GM23338 (cell line): ENCODE measurements at regions not wholly inside any gene's neighbourhood (a gene's known extent, or its start where the extent isn't known, plus 50 kb on each side); places are given as distances from the start of the nearest gene placed in this dataset.

ENCODE experiments used
- ATAC-seq: fragments of 200-7000 bp; cut with Tn5 transposase; 3 replicates; pipeline ENCODE4 v1.9.1; 2020
- DNase-seq: peaks from one replicate; pipeline ENCODE4 v3.0.0-alpha.2; 2015; ENCODE audit warnings: low spot score
- H2AFZ ChIP-seq: fragments of 200-600 bp; sonication (generic); 2 replicates; pipeline ENCODE4 v1.8.0; 2016; ENCODE audit warnings: antibody characterized with exemption, mild to moderate bottlenecking, moderate library complexity
- H3F3A ChIP-seq: fragments of 200-600 bp; sonication (generic); replicated peaks from 2 replicates; pipeline ENCODE4 v1.8.0; 2017; ENCODE audit warnings: antibody characterized with exemption, mixed run types, low read depth
- H3K27ac ChIP-seq: fragments of 200-600 bp; sonication (generic); 2 replicates; pipeline ENCODE4 v1.6.1; 2016; ENCODE audit warnings: low read depth
- H3K27me3 ChIP-seq: fragments of 200-600 bp; sonication (generic); 2 replicates; pipeline ENCODE4 v1.8.0; 2016; ENCODE audit warnings: mild to moderate bottlenecking, mixed run types, moderate library complexity; ENCODE audit not compliant: insufficient read depth
- H3K36me3 ChIP-seq: fragments of 200-600 bp; sonication (generic); 2 replicates; pipeline ENCODE4 v1.8.0; 2016; ENCODE audit warnings: mild to moderate bottlenecking; ENCODE audit not compliant: insufficient read depth
- H3K4me1 ChIP-seq: fragments of 200-600 bp; sonication (generic); 2 replicates; pipeline ENCODE4 v1.8.0; 2016; ENCODE audit warnings: mild to moderate bottlenecking, moderate library complexity; ENCODE audit not compliant: insufficient read depth
- H3K4me2 ChIP-seq: fragments of 200-600 bp; sonication (generic); 2 replicates; pipeline ENCODE4 v1.7.1; 2017; ENCODE audit warnings: mixed run types
- H3K4me3 ChIP-seq: fragments of 200-600 bp; sonication (generic); 2 replicates; pipeline ENCODE4 v1.6.1; 2016; ENCODE audit warnings: mixed run types
- H3K79me2 ChIP-seq: fragments of 200-600 bp; sonication (generic); replicated peaks from 2 replicates; pipeline ENCODE4 v1.8.0; 2017; ENCODE audit warnings: mild to moderate bottlenecking; ENCODE audit not compliant: insufficient read depth
- H3K9me2 ChIP-seq: fragments of 200-600 bp; sonication (generic); 2 replicates; pipeline ENCODE4 v1.8.0; 2017; ENCODE audit not compliant: insufficient read depth
- H4K20me1 ChIP-seq: fragments of 200-600 bp; sonication (generic); replicated peaks from 2 replicates; pipeline ENCODE4 v1.8.0; 2017; ENCODE audit warnings: mild to moderate bottlenecking; ENCODE audit not compliant: insufficient read depth
- H3K27ac Mint-ChIP-seq: 2 replicates; pipeline ENCODE4 v1.8.0; 2020; ENCODE audit warnings: inconsistent platforms, mild to moderate bottlenecking, moderate library complexity, mixed read lengths
- H3K27me3 Mint-ChIP-seq: 3 replicates; pipeline ENCODE4 v1.8.0; 2022; ENCODE audit warnings: low read depth, mild to moderate bottlenecking, moderate library complexity, mixed read lengths, inconsistent platforms; ENCODE audit not compliant: insufficient read depth, poor library complexity
- H3K36me3 Mint-ChIP-seq: 3 replicates; pipeline ENCODE4 v1.8.0; 2021; ENCODE audit warnings: low read depth, mild to moderate bottlenecking, inconsistent platforms, moderate library complexity, mixed read lengths
- H3K4me1 Mint-ChIP-seq: 3 replicates; pipeline ENCODE4 v1.8.0; 2020; ENCODE audit warnings: mild to moderate bottlenecking, inconsistent platforms, mixed read lengths
- H3K4me3 Mint-ChIP-seq: 3 replicates; pipeline ENCODE4 v1.8.0; 2021; ENCODE audit warnings: moderate library complexity, mild to moderate bottlenecking, inconsistent platforms, mixed read lengths
- H3K9me3 Mint-ChIP-seq: 3 replicates; pipeline ENCODE4 v1.8.0; 2020; ENCODE audit warnings: moderate library complexity, mild to moderate bottlenecking, inconsistent platforms, mixed read lengths
- CTCF ChIP-seq, 2 experiments: fragments of 200-600 bp in 1 of 2; sonication (generic) in 1 of 2; conservative IDR thresholded peaks; 2 replicates each; pipeline versions ENCODE4 v1.5.1 to v1.6.1; 2016 to 2017; ENCODE audit warnings: antibody characterized with exemption in 2 of 2, low read depth in 2 of 2, mild to moderate bottlenecking in 2 of 2, moderate library complexity in 1 of 2
- ETS1 ChIP-seq: IDR thresholded peaks from 2 replicates; pipeline ENCODE4 v1.6.1; 2016; ENCODE audit warnings: antibody characterized with exemption
- EZH2 ChIP-seq: fragments of 200-600 bp; sonication (generic); IDR thresholded peaks from one replicate; pipeline ENCODE4 v1.8.0; 2017; ENCODE audit warnings: antibody characterized with exemption, mild to moderate bottlenecking, low read depth; ENCODE audit not compliant: unreplicated experiment
- EZH2phosphoT487 ChIP-seq: fragments of 200-600 bp; sonication (generic); IDR thresholded peaks from one replicate; pipeline ENCODE4 v1.8.1; 2018; ENCODE audit warnings: antibody characterized with exemption; ENCODE audit not compliant: unreplicated experiment
- JUNB ChIP-seq: IDR thresholded peaks from one replicate; pipeline ENCODE4 v1.6.1; 2016; ENCODE audit warnings: antibody characterized with exemption; ENCODE audit not compliant: unreplicated experiment
- NANOG ChIP-seq: IDR thresholded peaks from 2 replicates; pipeline ENCODE4 v1.6.1; 2016; ENCODE audit warnings: antibody characterized with exemption, borderline replicate concordance
- POLR2AphosphoS5 ChIP-seq: IDR thresholded peaks from 2 replicates; pipeline ENCODE4 v1.6.1; 2016; ENCODE audit warnings: antibody characterized with exemption, low read depth
- REST ChIP-seq: IDR thresholded peaks from one replicate; pipeline ENCODE4 v1.6.1; 2018; ENCODE audit warnings: antibody characterized with exemption; ENCODE audit not compliant: unreplicated experiment
- STAT1 ChIP-seq: IDR thresholded peaks from one replicate; pipeline ENCODE4 v1.6.1; 2016; ENCODE audit warnings: antibody characterized with exemption; ENCODE audit not compliant: unreplicated experiment

DNA sequence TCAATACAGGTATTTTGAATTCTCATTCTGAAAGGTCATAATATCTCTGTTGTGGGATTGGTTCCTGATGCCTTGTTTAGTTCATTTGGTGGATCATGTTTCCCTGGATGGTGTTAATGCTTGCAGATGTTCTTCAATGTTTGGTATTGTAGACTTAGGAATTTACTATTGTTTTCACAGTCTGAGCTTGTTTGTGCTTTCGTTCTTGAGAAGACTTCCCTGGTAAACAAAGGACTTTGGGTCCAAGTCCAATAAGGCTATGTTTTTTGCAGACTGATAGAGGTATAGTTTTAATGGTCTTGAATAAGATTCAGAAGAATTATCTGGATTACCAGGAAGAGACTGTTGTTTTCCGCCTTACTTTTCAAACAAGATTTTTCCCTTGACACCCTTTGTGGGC lies 1646.3 kb downstream of the AMY1C start:
- no peak overlapping the region for H3K27ac ChIP-seq
- no peaks in the 10 kb centered on the region for H3K36me3 ChIP-seq
- H3K4me3 Mint-ChIP-seq = no peak overlapping the region
- H3F3A ChIP-seq = no peaks in the 10 kb centered on the region
- H3K27ac Mint-ChIP-seq = no peak overlapping the region
- no peaks in the 10 kb centered on the region for H3K79me2 ChIP-seq
- H3K9me2 ChIP-seq = peaks cover 8% of the 10 kb centered on the region
- no peak overlapping the region for H3K4me2 ChIP-seq
- TF ChIP-seq JUNB = no peak
- TF ChIP-seq POLR2AphosphoS5 = no peak
- no peak for TF ChIP-seq EZH2phosphoT487
- TF ChIP-seq EZH2 = no peak
- TF ChIP-seq STAT1 = no peak
- no peak for TF ChIP-seq CTCF (conservative IDR thresholded peaks at IDR 0.05; ENCODE audit: low read depth in 2 of 2)
- TF ChIP-seq ETS1 = no peak
- no peak for TF ChIP-seq NANOG
- no peaks in the 10 kb centered on the region; the same call in 2 of the 3 replicates for H3K9me3 Mint-ChIP-seq
- H3K4me1 ChIP-seq = no peaks in the 10 kb centered on the region
- no peaks in the 10 kb centered on the region for H3K27me3 ChIP-seq
- peaks cover 3% of the 10 kb centered on the region; the same call in 1 of the 3 replicates for H3K36me3 Mint-ChIP-seq
- no peak for DNase-seq
- no peak for ATAC-seq
- H2AFZ ChIP-seq = no peak overlapping the region
- H4K20me1 ChIP-seq = no peaks in the 10 kb centered on the region
- peaks cover 2% of the 10 kb centered on the region for H3K27me3 Mint-ChIP-seq
- H3K4me3 ChIP-seq = no peak overlapping the region
- H3K4me1 Mint-ChIP-seq = no peaks in the 10 kb centered on the region

GRCh38 chr1:105398909-105399308 lies 1649.2 kb downstream of the AMY1C start:
- peaks cover 8% of the 10 kb centered on the region; the same call in 1 of the 2 replicates for H3K9me2 ChIP-seq
- H3K79me2 ChIP-seq = no peaks in the 10 kb centered on the region
- ATAC-seq (no peak), DNase-seq (no peak)
- H3F3A ChIP-seq = no peaks in the 10 kb centered on the region
- Mint-ChIP-seq H3K27me3 (no peaks in the 10 kb centered on the region), H3K4me1 (no peaks in the 10 kb centered on the region), H3K4me3 (no peak overlapping the region), H3K9me3 (no peaks in the 10 kb centered on the region; the same call in 2 of the 3 replicates), H3K27ac (no peak overlapping the region), H3K36me3 (peaks cover 3% of the 10 kb centered on the region; the same call in 1 of the 3 replicates)
- no peaks in the 10 kb centered on the region for H3K4me1 ChIP-seq
- H3K36me3 ChIP-seq = no peaks in the 10 kb centered on the region
- TF ChIP-seq ETS1 (no peak), REST (no peak), EZH2 (no peak)
- no peaks in the 10 kb centered on the region for H3K27me3 ChIP-seq
- no peaks in the 10 kb centered on the region for H4K20me1 ChIP-seq
- no peak overlapping the region for H3K27ac ChIP-seq
- H3K4me2 ChIP-seq = no peak overlapping the region
- H3K4me3 ChIP-seq = no peak overlapping the region
- no peak overlapping the region for H2AFZ ChIP-seq
